H9 (cell line): ENCODE measurements at regions not wholly inside any gene's neighbourhood (a gene's known extent, or its start where the extent isn't known, plus 50 kb on each side); places are given as distances from the start of the nearest gene placed in this dataset.
A peak's percentile ranks its signal among the peaks of the same experiment; 100 is the strongest.

Source experiments
- DNase-seq: peaks from one replicate; pipeline ENCODE4 v3.0.0-alpha.2; 2017
- H2AFZ ChIP-seq: one replicate; pipeline ENCODE4 v1.6.1; 2013; ENCODE audit warnings: mild to moderate bottlenecking, low read length, control low read depth, moderate library complexity
- H2AK5ac ChIP-seq: 2 replicates; pipeline ENCODE4 v1.6.1; 2013; ENCODE audit warnings: low read length, control low read depth, mixed read lengths; ENCODE audit not compliant: insufficient read length
- H2BK120ac ChIP-seq: one replicate; pipeline ENCODE4 v1.6.1; 2013; ENCODE audit warnings: low read depth, mild to moderate bottlenecking, low read length, control low read depth, inconsistent platforms; ENCODE audit not compliant: poor library complexity, severe bottlenecking
- H2BK12ac ChIP-seq: 2 replicates; pipeline ENCODE4 v1.6.1; 2013; ENCODE audit warnings: low read length, control low read depth, mixed read lengths, low read depth; ENCODE audit not compliant: insufficient read length
- H2BK15ac ChIP-seq: 2 replicates; pipeline ENCODE4 v1.6.1; 2013; ENCODE audit warnings: low read depth, low read length, control low read depth
- H2BK20ac ChIP-seq: one replicate; pipeline ENCODE4 v1.6.1; 2013; ENCODE audit warnings: low read depth, mild to moderate bottlenecking, low read length, control low read depth, inconsistent platforms; ENCODE audit not compliant: poor library complexity, severe bottlenecking
- H2BK5ac ChIP-seq: 2 replicates; pipeline ENCODE4 v1.6.1; 2013; ENCODE audit warnings: low read length, control low read depth, mixed read lengths; ENCODE audit not compliant: insufficient read length
- H3K14ac ChIP-seq: 2 replicates; pipeline ENCODE4 v1.6.1; 2013; ENCODE audit warnings: low read length, control low read depth; ENCODE audit not compliant: insufficient read depth
- H3K18ac ChIP-seq: 2 replicates; pipeline ENCODE4 v1.6.1; 2013; ENCODE audit warnings: low read depth, mild to moderate bottlenecking, mixed read lengths, low read length, control low read depth; ENCODE audit not compliant: insufficient read length
- H3K23ac ChIP-seq: 2 replicates; pipeline ENCODE4 v1.6.1; 2013; ENCODE audit warnings: low read length, control low read depth, mixed read lengths, low read depth; ENCODE audit not compliant: insufficient read length
- H3K23me2 ChIP-seq: 2 replicates; pipeline ENCODE4 v1.6.1; 2013; ENCODE audit warnings: low read depth, mild to moderate bottlenecking, mixed read lengths, low read length, control low read depth; ENCODE audit not compliant: insufficient read length, poor library complexity, severe bottlenecking
- H3K27ac ChIP-seq: 2 replicates; pipeline ENCODE4 v1.5.1; 2013; ENCODE audit warnings: low read length, control low read depth, mixed read lengths, low read depth; ENCODE audit not compliant: insufficient read length
- H3K27me3 ChIP-seq: 2 replicates; pipeline ENCODE4 v1.6.1; 2013; ENCODE audit warnings: low read length, control low read depth, inconsistent platforms; ENCODE audit not compliant: insufficient read depth
- H3K4ac ChIP-seq: 2 replicates; pipeline ENCODE4 v1.6.1; 2013; ENCODE audit warnings: low read depth, mild to moderate bottlenecking, control low read depth, inconsistent platforms, low read length, moderate library complexity
- H3K4me1 ChIP-seq: 2 replicates; pipeline ENCODE4 v1.6.1; 2013; ENCODE audit warnings: low read length, control low read depth, inconsistent platforms; ENCODE audit not compliant: insufficient read depth
- H3K4me2 ChIP-seq: 2 replicates; pipeline ENCODE4 v1.6.1; 2013; ENCODE audit warnings: low read length, control low read depth, mixed read lengths; ENCODE audit not compliant: insufficient read length, insufficient read depth
- H3K56ac ChIP-seq: 2 replicates; pipeline ENCODE4 v1.6.1; 2013; ENCODE audit warnings: low read depth, mild to moderate bottlenecking, mixed read lengths, low read length, control low read depth; ENCODE audit not compliant: insufficient read length
- H3K79me1 ChIP-seq: 2 replicates; pipeline ENCODE4 v1.6.1; 2013; ENCODE audit warnings: low read depth, mild to moderate bottlenecking, moderate library complexity, low read length, control low read depth, inconsistent platforms; ENCODE audit not compliant: insufficient read depth, poor library complexity, severe bottlenecking
- H3K79me2 ChIP-seq: 2 replicates; pipeline ENCODE4 v1.6.1; 2013; ENCODE audit warnings: low read length, control low read depth, inconsistent platforms; ENCODE audit not compliant: insufficient read depth
- H3K9ac ChIP-seq: 2 replicates; pipeline ENCODE4 v1.6.1; 2013; ENCODE audit warnings: low read length, control low read depth, mixed read lengths; ENCODE audit not compliant: insufficient read length; ENCODE audit errors: extremely low read depth
- H3K9me3 ChIP-seq: one replicate; pipeline ENCODE4 v1.6.1; 2013; ENCODE audit warnings: low read depth, low read length, inconsistent platforms; ENCODE audit not compliant: control insufficient read depth
- H3T11ph ChIP-seq: one replicate; pipeline ENCODE4 v1.6.1; 2013; ENCODE audit warnings: mild to moderate bottlenecking, low read length, control low read depth, inconsistent platforms
- H4K20me1 ChIP-seq: one replicate; pipeline ENCODE4 v1.6.1; 2013; ENCODE audit not compliant: control insufficient read depth, insufficient read length, insufficient read depth
- H4K5ac ChIP-seq: 2 replicates; pipeline ENCODE4 v1.6.1; 2013; ENCODE audit warnings: low read depth, mild to moderate bottlenecking, mixed read lengths, low read length, control low read depth; ENCODE audit not compliant: insufficient read length
- H4K8ac ChIP-seq: replicated peaks from 2 replicates; pipeline ENCODE4 v1.6.1; 2013; ENCODE audit warnings: low read length, control low read depth, mixed read lengths, low read depth; ENCODE audit not compliant: insufficient read length
- H4K91ac ChIP-seq: 2 replicates; pipeline ENCODE4 v1.6.1; 2013; ENCODE audit warnings: low read depth, mild to moderate bottlenecking, moderate library complexity, mixed read lengths, low read length, control low read depth; ENCODE audit not compliant: insufficient read length
- H3K27ac Mint-ChIP-seq, 3 experiments: 2 replicates in 2 of 3; 3 replicates in 1 of 3; pipeline ENCODE4 v1.8.0; 2020 to 2021; ENCODE audit warnings: mixed read lengths in 3 of 3, mild to moderate bottlenecking in 1 of 3, moderate library complexity in 1 of 3
- H3K27me3 Mint-ChIP-seq: 2 replicates; pipeline ENCODE4 v1.8.0; 2021; ENCODE audit warnings: low read depth, mild to moderate bottlenecking, moderate library complexity, mixed read lengths
- H3K36me3 Mint-ChIP-seq, 3 experiments: 2 replicates in 2 of 3; 3 replicates in 1 of 3; pipeline ENCODE4 v1.8.0; 2020 to 2021; ENCODE audit warnings: low read depth in 3 of 3, mixed read lengths in 3 of 3; ENCODE audit not compliant: insufficient read depth in 1 of 3
- H3K4me1 Mint-ChIP-seq, 2 experiments: 2 replicates each; pipeline ENCODE4 v1.8.0; 2020; ENCODE audit warnings: mixed read lengths in 2 of 2
- H3K4me3 Mint-ChIP-seq, 2 experiments: 2 replicates in 1 of 2; 3 replicates in 1 of 2; pipeline ENCODE4 v1.8.0; 2020 to 2021; ENCODE audit warnings: mild to moderate bottlenecking in 2 of 2, mixed read lengths in 2 of 2, moderate library complexity in 1 of 2
- H3K9me3 Mint-ChIP-seq, 2 experiments: 2 replicates in 1 of 2; 3 replicates in 1 of 2; pipeline ENCODE4 v1.8.0; 2020; ENCODE audit warnings: mild to moderate bottlenecking in 2 of 2, mixed read lengths in 2 of 2, moderate library complexity in 1 of 2
- CTCF ChIP-seq: fragments of 200-600 bp; sonication (generic); conservative IDR thresholded peaks from 3 replicates; pipeline ENCODE4 v1.8.0; 2021; ENCODE audit warnings: antibody characterized with exemption, mild to moderate bottlenecking
- WGBS: extraction: QIAGEN DNeasy Blood & Tissue Kit; methylation state at CpG from one replicate; pipeline ENCODE4 v1.1.7; 2013; ENCODE audit warnings: missing lambda C conversion rate, low lambda C conversion rate, mixed read lengths; ENCODE audit not compliant: insufficient read length; ENCODE audit errors: extremely low coverage; 5-methylcytosine and 5-hydroxymethylcytosine counted together

- Mint-ChIP-seq H3K27me3 (peaks cover 6% of the 10 kb centered on the region), H3K36me3 (peaks cover 2 to 9% (median 3%) of the 10 kb centered on the region in 3 experiments; a peak in 4 of 7 replicates), H3K9me3 (peaks cover 7 to 9% of the 10 kb centered on the region in 2 experiments), H3K4me1 (peaks cover 0 to 9% of the 10 kb centered on the region in 2 experiments; a peak in 1 of 4 replicates), H3K27ac (0 out of 7 replicates have a peak overlapping the region, but pooled peaks of 1 of the 3 experiments have one; percentile 23), H3K4me3 (no peak overlapping the region)
- H2AK5ac ChIP-seq: no peak overlapping the region
- no peaks in the 10 kb centered on the region for H3K27me3 ChIP-seq
- whole genome bisulfite sequencing: no CpG with 5 or more reads among the region's 10 CpGs
- peak; percentile 22 for DNase-seq
- no peak overlapping the region for H3K4ac ChIP-seq
- no peak overlapping the region for H2BK20ac ChIP-seq
- no peak overlapping the region for H3K18ac ChIP-seq
- no peak overlapping the region for H2BK5ac ChIP-seq
- no peak for TF ChIP-seq CTCF
- H2BK12ac ChIP-seq: no peak overlapping the region
- no peak overlapping the region for H3K14ac ChIP-seq
- H3K9ac ChIP-seq: no peak overlapping the region
- H3K9me3 ChIP-seq: no peaks in the 10 kb centered on the region
- H4K5ac ChIP-seq: no peak overlapping the region
- no peak overlapping the region for H3K56ac ChIP-seq
- H4K91ac ChIP-seq: no peak overlapping the region
- no peak overlapping the region for H3T11ph ChIP-seq
- no peak overlapping the region for H2AFZ ChIP-seq
- no peak overlapping the region for H2BK120ac ChIP-seq
- no peaks in the 10 kb centered on the region for H4K20me1 ChIP-seq
- H3K23ac ChIP-seq: no peak overlapping the region
- no peaks in the 10 kb centered on the region for H3K4me1 ChIP-seq
- H3K79me1 ChIP-seq: no peaks in the 10 kb centered on the region
- H4K8ac ChIP-seq: no peak overlapping the region
- no peak overlapping the region for H3K4me2 ChIP-seq
- no peak overlapping the region for H2BK15ac ChIP-seq
- H3K23me2 ChIP-seq: peaks cover 2% of the 10 kb centered on the region
- no peaks in the 10 kb centered on the region for H3K79me2 ChIP-seq
- no peak overlapping the region for H3K27ac ChIP-seq
Observed at GRCh38 chr1:4002741-4003140, 102.7 kb upstream of the C1orf174 start.
